ENCODE measurements at regions not wholly inside any gene's neighbourhood (a gene's known extent, or its start where the extent isn't known, plus 50 kb on each side); places are given as distances from the start of the nearest gene placed in this dataset.

DNA sequence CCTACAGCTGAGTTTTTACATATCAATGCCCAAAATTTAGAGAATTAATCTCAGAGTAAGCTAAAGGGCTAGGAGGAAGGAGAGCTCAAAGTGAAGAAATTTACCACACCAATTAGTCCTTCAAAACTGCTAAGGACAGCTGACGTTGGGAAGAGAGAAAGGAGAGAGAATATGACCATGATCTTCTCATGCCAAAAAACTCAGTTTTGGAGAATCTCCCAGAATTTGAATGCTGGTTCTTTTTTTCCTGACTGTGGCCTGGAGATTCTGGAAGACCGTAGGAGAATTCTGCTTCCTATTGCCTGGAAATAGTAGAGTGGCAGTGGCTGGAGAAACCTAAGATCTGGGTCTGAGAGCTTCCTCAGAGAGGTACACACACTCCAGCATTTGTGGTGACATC, 834.4 kb upstream of the SLIT2 start:
- DNase-seq = no peak

DNA sequence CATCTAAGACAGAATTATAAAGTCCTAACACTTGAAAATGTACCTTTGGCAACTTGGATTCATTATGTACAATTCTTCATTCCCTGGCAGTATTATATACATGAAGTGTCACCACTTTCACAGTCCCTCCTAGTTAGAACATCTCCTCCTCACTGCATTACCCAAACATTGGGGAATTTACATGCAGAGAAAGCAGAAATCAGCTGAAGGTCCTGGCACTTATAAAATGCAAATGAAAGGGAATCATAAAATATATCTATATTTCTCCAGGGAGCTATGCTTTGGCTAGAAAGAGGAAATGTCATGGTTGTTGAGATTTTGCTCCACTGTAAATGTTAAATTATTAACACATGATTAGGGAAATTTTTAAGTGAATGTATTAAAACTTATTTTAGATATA, 835.6 kb upstream of the SLIT2 start:
- DNase-seq = no peak

DNA sequence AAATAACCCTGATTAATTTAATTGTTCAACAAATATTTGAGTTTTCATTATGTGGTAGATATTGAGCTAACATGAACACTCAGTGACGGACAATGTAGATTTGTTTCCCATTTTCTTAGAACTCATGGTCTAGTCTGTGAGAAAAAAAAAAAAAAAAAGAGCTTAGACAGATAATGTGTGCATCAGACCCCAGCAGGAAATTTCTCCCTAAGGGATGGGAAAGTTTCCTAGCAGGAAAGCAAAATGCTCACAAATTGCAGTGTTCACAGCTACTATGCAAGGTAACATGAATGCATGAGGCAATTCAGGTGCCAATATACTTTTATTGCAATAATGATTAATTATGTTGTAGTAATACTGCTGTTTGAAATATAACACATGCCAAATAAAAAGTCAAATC, 843.2 kb upstream of the SLIT2 start:
- DNase-seq = no peak

DNA sequence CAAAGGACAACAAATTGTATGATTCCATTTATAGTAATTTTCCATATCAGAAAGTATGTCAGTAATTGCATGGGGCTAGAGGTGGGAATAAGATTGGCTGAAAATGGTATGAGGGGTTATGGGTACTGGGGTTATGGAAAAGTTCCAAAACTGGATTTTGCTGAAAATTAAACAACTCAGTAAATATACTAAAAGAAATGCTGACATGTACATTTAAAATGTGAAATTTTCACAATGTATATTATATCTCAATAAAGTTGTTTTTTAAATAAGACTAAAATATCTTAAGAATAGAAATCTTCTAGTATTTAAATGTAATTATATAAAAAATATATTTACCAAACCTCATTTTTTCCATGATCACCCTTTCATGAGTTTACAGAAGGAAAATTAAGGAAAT, 844.9 kb upstream of the SLIT2 start:
- no peak for DNase-seq

DNA sequence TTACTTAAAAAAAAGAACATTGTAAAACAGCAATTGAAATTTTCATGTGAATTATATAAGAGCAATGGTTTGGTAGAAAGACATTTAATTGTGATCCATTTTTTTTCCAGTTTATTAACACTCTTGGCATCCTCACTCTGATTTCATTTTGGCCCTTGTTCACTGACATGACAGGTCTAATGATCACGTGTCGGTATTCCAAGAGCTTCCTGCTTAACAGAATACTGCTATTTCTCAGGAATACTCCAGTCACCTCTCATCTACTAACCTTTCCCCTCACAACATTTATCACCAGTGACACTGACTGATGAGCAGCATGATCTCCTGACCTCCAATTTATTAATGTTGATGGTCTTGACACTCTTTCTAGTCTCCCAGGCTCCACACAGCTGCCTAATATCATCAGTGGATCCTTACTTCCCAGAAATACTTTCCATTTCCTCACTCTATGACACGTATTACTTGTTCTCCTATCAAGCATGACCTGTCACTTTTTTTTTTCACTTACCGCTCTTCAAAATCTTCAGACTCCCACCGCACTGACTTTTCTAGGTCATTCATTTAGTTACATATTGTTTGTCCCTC, 847.8 kb upstream of the SLIT2 start:
- DNase-seq = no peak

DNA sequence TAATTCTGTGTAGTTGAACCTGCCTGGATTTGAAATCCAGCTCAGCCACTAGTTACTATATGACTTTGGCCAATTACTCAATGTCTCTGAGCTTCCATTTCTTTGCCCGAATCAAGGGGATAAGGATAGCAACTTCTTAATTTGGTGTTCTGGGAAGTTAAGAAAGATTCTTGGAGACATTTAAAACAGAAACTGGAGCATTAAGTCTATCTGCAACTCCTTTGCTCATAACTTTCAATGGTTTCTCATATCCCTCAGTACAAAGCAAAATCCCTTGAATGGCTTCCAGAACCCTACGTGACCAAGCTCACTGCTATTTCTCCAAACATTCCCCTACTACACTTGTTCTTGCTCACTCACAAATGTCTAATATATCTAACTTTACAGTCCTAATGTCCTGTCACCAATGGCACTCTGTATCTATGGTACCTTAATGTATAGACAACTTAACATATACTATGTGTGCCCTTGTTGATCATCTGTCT, 849.1 kb upstream of the SLIT2 start:
- no peak for DNase-seq

DNA sequence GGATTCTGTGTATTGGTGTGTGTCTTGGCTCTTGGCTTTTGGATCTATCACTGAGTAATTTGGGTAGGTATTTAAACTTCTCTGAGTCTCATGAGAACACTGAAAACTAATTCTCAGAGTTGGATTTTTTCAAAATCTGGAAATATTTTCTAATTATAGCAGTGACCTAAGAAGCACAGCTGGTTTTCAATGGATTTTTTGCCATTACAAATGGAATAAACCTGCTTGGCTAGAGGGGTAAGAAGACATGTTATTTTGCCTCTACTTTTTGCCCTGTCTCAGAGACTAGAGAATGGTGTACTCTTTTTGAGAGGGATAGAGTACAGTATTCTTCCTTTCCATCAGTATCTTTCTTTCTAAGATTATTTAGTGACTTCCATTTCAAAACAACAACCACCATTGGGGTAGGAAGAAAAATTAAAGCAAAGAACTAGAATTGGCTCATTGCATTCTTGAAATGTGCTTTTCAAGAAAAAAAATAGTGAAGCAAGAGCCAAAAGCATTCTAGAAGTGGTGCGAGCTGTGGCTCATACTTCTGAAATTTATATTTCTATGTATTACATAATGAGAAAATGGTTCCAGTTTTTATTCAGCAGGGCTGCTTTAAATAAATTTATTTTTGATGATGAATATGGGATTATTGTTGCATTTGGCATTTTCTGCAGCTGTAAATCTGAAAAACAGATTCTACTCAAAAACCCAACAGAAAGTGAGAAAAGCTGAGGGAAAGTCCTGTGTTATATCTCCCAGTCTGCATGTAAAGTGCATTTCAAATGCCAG, 850.2 kb upstream of the SLIT2 start:
- DNase-seq = no peak

DNA sequence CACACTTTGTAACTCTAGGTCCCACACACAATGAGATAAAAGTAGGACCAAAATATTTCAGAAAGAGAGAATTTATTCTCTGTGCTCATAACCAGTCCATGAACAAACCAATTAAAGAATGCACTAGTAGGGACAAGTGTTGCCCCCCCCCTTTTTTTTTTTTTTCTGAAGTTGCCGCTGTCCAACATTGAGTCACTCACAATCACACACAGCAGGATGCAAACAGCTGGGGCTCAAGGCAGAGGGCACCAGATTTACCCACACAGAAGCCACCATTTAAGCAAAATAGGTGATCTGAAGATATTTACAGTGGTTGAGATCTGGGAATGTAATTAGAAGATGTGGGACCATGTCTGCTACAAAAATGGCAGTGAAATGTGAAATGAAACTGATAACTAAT, 850.9 kb upstream of the SLIT2 start:
- no peak for DNase-seq

DNA sequence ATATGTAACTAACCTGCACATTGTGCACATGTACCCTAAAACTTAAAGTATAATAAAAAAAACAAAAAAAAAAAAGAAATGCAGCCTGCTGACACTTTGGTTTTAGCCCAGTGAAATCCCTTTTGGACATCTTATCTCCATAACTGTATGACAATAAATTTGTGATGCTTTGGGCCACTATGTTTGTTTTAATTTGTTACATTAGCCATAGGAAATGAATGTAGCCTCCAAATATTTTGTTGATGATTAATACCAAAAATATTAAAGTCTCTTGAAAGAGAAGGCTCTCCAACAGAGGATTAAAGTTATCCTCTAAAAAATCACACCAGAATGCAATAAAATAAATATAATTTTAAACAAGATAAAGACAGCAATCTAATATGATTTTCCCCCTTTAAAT, 852.7 kb upstream of the SLIT2 start:
- no peak for DNase-seq

DNA sequence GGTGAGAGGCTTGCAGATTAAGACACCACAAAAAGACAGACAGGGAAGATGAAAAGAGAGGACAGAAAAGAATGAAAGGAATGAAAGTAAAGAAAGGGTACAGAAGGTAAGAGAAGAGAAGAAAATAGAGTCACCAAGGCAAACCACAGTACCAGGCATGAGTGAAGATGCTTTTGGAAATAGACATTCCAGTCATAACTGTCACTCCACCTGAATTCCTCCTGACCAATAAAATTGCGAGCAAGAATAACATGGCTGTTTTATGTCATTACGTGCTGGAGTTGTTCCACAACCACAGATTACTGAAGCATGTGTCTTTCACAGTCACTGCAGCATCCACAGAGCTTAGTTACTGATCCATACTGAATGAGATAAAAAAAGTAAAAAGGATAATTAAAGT, 864.9 kb upstream of the SLIT2 start:
- no peak for DNase-seq

DNA sequence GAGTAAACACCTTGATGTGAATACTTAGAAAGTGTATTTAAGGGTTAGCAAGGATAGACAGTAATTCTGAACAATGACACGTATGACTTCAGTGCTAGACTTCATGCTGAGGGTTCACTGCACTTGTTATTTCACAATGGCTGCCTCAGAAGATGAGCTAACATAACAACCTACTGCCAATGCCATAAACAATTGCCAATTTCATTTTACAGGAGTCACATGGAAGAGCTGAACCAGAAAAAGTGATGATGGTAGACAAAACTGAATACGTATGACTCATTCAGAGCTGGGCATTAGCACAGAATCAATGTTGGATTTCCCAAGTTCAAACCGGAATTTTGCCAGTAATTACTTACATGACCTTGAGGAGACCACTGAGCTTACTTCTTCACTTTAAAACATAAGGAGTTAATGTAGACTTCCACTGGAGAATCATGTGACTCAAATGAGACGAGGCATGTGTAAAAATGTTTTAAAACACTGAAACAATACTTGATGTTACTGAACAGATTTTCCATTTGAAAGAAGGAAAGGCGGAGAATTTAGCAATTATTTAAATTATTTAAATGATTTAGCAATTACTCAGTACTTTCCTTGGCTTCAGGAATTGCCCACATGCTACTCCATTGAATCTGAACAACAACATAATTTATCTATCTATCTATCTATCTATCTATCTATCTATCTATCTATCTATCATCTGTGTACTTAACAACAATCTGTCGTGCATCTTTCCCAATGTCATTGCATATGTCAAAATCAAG, 868.5 kb upstream of the SLIT2 start:
- DNase-seq = no peak

DNA sequence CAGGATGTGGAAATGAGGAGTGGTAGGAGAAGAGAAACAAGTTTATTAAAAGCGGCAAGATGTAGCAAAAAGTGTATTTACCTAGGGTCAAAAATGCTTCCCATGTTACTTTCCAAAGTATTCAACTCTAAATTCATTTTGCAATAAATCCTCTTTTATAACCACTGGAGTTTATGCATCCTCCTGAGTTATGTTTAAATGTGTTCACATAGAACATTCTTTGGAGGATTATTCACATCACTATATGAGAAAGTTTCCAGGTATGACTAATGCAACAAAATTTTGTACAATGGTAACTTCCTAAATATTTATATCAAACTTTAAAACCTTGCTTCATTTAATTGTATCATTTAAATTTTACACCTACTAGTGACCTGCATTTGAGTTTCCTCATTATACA, 870.6 kb upstream of the SLIT2 start:
- DNase-seq = no peak

DNA sequence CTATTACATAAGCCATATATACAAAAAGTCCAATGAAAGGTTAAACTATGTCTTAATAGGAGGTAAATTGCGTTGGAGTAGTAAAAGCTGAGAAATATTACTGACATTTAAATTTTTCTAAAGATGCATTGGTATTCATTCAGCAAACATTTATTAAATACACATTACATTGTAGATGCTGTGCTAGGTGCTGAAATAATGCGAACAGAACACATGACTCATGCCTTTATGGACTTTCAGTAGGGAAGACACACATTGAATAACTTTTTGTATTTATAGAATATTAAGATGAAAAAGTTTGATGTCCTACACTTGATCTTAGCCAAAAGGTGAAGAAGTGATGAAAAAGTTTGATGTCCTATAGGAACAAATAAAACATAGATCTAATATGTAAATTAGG, 871.1 kb upstream of the SLIT2 start:
- no peak for DNase-seq

DNA sequence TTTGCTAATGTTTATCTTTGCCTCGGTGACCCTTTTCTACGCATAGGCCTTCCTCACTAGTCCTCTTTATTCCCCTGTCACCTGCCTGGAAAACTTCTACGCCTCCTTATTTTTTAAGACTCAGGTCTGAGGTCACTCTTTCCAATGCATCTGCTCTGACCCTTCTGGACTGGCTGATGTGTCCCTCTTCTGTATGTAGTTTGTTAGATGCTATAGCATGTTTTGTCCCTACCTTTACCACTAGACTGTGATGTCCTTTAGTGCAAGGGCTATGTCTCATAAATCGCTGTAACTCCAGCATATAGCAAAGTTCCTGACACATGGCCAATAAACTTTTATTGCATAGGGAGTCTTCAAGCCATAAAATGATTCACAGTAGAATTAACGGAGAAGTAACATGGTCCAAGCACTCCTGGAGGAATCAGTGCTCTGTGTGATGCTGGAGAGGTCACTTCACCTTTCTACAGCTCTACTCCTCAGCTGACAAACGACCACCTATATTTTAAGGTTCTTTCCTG, 872.5 kb upstream of the SLIT2 start:
- no peak for DNase-seq

DNA sequence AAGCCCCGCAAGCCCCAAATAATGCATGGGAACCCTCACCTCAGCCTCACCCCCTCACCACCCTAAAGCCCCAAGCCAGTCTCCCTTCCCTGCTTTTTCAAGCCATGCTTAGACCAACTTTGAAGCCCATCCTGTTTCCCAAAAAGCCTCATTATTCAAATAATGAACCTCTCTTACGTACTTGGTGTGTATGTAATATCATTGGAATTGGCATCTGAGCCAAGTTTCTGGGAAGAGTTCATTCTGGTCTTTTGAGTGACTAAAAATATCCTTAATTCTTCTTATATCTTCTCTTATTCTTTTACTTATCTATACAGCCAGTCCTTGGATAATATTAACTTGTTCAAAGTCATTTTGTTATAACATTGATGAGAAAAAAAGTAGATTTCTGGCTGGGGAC, 875.8 kb upstream of the SLIT2 start:
- no peak for DNase-seq

DNA sequence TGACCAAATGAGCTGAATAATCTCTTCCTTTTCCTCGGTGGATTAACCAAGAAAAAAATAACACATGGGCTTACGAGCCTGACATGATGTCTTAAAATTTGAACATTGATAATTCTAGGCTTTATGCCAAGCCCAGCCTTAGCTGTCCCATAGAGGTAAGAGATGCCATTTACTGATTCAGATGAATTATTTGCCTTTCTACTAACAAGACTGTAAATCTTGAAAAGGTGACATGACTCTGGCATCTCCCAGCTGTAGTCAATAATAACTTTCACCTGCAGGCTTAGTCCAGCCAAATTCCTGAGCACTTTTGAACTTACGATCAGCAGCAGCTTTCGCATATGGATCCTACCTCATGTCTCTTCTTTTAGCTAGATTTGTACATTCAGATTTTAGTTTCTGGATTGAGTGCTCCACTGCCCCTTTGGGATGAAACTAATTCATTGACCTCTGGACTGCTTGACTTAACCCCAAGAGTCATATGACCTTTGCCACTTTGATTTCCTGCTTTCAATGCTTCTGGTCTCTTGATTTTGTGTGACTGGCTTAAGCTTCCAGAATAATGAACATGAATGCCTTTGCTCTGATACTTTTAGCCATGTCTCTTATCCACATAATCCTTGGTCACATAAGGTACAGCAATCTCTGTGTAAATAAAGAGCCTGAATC, 876.4 kb upstream of the SLIT2 start:
- DNase-seq = no peak

DNA sequence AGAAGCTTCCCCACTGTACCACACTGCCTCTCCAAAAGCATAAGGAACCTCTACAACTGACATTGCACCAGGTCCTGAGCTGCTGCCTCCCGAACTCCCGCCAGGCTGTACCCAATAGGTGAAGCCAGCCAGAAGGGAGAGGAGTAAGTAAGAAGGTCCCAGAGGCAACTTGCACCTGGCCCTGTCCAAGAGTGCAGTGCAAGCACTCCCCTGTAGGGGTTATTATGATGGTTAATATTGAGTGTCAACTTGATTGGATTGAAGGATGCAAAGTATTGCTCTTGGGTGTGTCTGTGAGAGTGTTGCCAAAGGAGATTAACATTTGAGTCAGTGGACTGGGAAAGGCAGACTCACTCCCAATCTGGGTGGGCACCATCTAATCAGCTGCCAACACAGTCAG, 879.3 kb upstream of the SLIT2 start:
- no peak for DNase-seq

DNA sequence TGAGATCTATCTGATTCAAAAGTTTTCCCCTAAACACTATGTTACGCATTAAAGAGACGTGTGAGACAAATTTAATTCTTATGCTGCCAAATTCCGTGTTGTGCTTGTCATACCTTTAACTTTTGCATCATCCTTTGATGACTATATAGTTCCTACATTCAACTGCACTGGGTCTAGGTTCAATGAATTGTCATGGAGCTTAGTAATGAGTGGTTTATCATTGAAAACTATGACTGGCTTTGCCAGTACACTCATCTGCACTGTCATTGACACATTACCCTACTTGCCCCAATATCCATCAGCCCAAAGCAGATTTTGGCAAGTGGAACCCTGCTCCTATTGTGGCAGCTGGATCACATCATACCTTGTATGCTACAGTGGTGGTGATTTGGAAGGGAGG, 882.9 kb upstream of the SLIT2 start:
- DNase-seq = no peak

DNA sequence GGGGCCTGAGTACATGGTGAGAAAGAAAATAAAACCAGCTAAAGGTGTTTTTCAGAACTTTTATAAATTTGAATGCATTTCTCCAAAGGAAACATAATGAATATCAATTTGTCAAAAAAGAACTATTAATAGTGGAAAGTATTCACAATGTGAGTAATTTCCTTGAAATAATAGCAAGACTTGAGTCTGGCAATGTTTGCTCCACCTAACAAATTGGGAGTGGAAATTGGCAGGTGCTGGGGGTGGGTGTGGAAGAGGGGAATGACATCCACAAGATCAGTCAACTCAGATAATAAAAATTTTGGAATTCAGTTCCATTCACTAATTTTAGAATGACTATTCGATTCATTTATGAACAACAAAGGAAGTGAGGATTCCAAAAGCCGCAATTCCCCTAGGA, 884.8 kb upstream of the SLIT2 start:
- no peak for DNase-seq

DNA sequence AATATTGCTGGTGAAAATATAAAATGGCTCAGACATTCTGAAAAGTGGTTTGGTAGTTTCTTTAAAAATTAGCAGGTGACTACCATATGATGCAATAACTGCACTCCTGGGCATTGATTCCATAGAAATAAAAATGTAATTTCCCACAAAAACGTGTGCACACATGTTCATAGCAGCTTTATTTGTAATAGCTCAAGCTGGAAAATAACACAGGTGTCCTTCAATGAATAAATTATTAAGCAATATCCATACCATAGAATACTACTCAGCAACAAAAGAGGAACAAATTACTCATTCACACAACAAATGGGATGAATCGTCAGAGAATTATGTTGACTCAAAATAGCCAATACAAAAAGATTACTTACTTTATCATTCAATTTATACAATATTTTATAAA, 893.7 kb upstream of the SLIT2 start:
- no peak for DNase-seq

DNA sequence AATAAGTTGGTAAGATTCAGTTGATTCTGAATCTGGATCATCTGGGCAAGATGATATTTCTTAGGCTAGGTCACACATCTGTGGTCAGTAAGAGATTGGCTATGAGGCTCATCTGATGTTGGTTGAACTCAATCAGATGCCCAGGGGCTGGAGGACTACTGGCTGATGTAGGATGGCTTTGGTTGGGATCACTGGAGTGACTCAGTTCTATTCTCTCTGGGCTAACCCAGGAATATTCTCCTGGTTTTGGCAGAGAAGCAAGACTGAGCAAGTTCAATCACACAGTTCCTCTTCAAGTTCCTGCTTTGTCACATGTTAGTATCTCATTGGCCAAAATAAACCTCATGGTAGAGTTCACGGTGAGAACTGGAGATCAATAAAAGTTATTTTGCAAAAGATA, 902.3 kb upstream of the SLIT2 start:
- no peak for DNase-seq

DNA sequence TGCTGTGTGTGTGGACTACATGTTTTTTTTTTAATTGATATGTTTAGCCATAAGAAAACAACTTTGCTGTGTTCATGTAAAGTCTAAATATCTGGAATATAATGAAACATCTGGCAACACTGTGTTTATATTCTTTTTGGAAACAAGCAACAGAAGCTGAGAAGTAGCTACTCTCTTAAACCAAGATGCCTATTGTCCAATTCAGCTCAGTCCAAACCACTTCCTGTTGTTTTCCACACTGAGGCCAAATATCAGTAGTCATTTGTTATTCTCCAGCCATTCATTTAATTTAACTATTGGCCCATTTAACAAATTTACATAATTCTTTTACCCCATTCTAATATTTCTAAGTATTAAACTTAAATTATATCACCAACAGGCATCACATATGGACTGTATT, 903.0 kb upstream of the SLIT2 start:
- no peak for DNase-seq

Data from right lung (tissue), 2 donors.